Osteocyte (in vitro differentiated cells): ENCODE measurements at regions not wholly inside any gene's neighbourhood (a gene's known extent, or its start where the extent isn't known, plus 50 kb on each side); places are given as distances from the start of the nearest gene placed in this dataset.
A peak's percentile ranks its signal among the peaks of the same experiment; 100 is the strongest.

Experiments used
- DNase-seq: peaks from one replicate; pipeline ENCODE4 v3.0.0; 2021; ENCODE audit warnings: mixed read lengths; ENCODE audit not compliant: unreplicated experiment; ENCODE audit errors: extremely low spot score
- H3K27ac Mint-ChIP-seq: one replicate; pipeline ENCODE4 v1.8.0; 2021; ENCODE audit warnings: mild to moderate bottlenecking, mixed read lengths; ENCODE audit not compliant: unreplicated experiment
- H3K27me3 Mint-ChIP-seq: one replicate; pipeline ENCODE4 v1.8.0; 2021; ENCODE audit warnings: mixed read lengths; ENCODE audit not compliant: unreplicated experiment
- H3K36me3 Mint-ChIP-seq: one replicate; pipeline ENCODE4 v1.8.0; 2021; ENCODE audit warnings: mixed read lengths; ENCODE audit not compliant: unreplicated experiment
- H3K4me1 Mint-ChIP-seq: one replicate; pipeline ENCODE4 v1.8.0; 2021; ENCODE audit warnings: mixed read lengths; ENCODE audit not compliant: unreplicated experiment
- H3K4me3 Mint-ChIP-seq: one replicate; pipeline ENCODE4 v1.8.0; 2021; ENCODE audit warnings: mild to moderate bottlenecking, moderate library complexity, mixed read lengths; ENCODE audit not compliant: unreplicated experiment
- H3K9me3 Mint-ChIP-seq: one replicate; pipeline ENCODE4 v1.8.0; 2021; ENCODE audit warnings: mixed read lengths; ENCODE audit not compliant: unreplicated experiment
- CTCF ChIP-seq: fragments of 200-600 bp; sonication (generic); IDR thresholded peaks from 2 replicates; pipeline ENCODE4 v1.5.0; 2021; ENCODE audit warnings: antibody characterized with exemption, mild to moderate bottlenecking, moderate library complexity

GRCh38 chr5:60293518-60293917 is 400.0 kb upstream of the PDE4D start:
- no peak overlapping the region for H3K4me3 Mint-ChIP-seq
- no peak for DNase-seq
- no peaks in the 10 kb centered on the region for H3K36me3 Mint-ChIP-seq
- peaks cover 4% of the 10 kb centered on the region for H3K4me1 Mint-ChIP-seq
- no peaks in the 10 kb centered on the region for H3K9me3 Mint-ChIP-seq
- TF ChIP-seq CTCF, result no peak
- H3K27ac Mint-ChIP-seq, result no peak overlapping the region
- H3K27me3 Mint-ChIP-seq, result peaks cover 31% of the 10 kb centered on the region

- DNase-seq, result no peak
- peaks cover 31% of the 10 kb centered on the region for H3K27me3 Mint-ChIP-seq
- H3K4me3 Mint-ChIP-seq, result no peak overlapping the region
- peaks cover 13% of the 10 kb centered on the region for H3K4me1 Mint-ChIP-seq
- no peaks in the 10 kb centered on the region for H3K9me3 Mint-ChIP-seq
- TF ChIP-seq CTCF, result peak; percentile 59
- H3K36me3 Mint-ChIP-seq, result no peaks in the 10 kb centered on the region
- H3K27ac Mint-ChIP-seq, result no peak overlapping the region
Measured at GRCh38 chr5:60287174-60287771, 393.7 kb upstream of the PDE4D start.

- H3K9me3 Mint-ChIP-seq, result no peaks in the 10 kb centered on the region
- H3K27me3 Mint-ChIP-seq, result peaks cover 33% of the 10 kb centered on the region
- no peak overlapping the region for H3K4me3 Mint-ChIP-seq
- DNase-seq, result no peak
- H3K4me1 Mint-ChIP-seq, result peaks cover 13% of the 10 kb centered on the region
- no peak for TF ChIP-seq CTCF
- H3K27ac Mint-ChIP-seq, result no peak overlapping the region
- H3K36me3 Mint-ChIP-seq, result no peaks in the 10 kb centered on the region
Measured at GRCh38 chr5:60285910-60286309, 392.4 kb upstream of the PDE4D start.

- no peak for TF ChIP-seq CTCF
- Mint-ChIP-seq H3K4me1 (peaks cover 12% of the 10 kb centered on the region), H3K27me3 (peaks cover 24% of the 10 kb centered on the region), H3K27ac (no peak overlapping the region), H3K9me3 (no peaks in the 10 kb centered on the region), H3K36me3 (no peaks in the 10 kb centered on the region), H3K4me3 (no peak overlapping the region)
- DNase-seq, result no peak
Measured at GRCh38 chr5:60280943-60281342, 387.4 kb upstream of the PDE4D start.

- Mint-ChIP-seq H3K4me3 (no peak overlapping the region), H3K36me3 (no peaks in the 10 kb centered on the region), H3K27me3 (peaks cover 22% of the 10 kb centered on the region), H3K9me3 (no peaks in the 10 kb centered on the region), H3K4me1 (peaks cover 4% of the 10 kb centered on the region), H3K27ac (no peak overlapping the region)
- no peak for TF ChIP-seq CTCF
- no peak for DNase-seq
Measured at GRCh38 chr5:60277941-60278340, 384.4 kb upstream of the PDE4D start.
